ENCODE measurements at regions not wholly inside any gene's neighbourhood (a gene's known extent, or its start where the extent isn't known, plus 50 kb on each side); places are given as distances from the start of the nearest gene placed in this dataset.

DNA sequence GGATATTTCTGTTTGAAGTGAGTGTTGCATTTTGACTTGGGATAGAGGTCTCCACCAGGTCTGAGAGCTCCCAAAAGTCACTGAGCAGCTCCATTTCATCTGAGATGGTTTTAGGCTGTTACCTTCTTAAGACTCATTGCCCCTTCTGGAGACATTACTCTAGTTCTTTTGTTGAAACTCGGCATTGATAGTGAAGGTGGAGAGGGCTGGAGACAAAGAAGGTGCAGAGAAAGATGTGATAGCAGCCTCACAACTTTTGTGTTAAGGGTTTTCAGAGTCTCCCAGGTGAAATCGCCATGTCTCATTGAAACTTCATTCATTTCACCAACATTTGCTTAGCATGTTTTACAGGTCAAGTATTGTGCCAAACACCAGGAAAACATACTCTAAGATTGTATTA is 219.6 kb downstream of the INSIG2 start:
- H3K36me3 ChIP-seq (ENCODE audit: insufficient read depth, low read length) = no peaks in the 10 kb centered on the region
- H3K4me3 ChIP-seq (ENCODE audit: low read depth, low read length, poor library complexity, severe bottlenecking) = no peak overlapping the region
- no peaks in the 10 kb centered on the region for H3K9me2 ChIP-seq (ENCODE audit: low read depth, low read length)
- H3K79me2 ChIP-seq (ENCODE audit: insufficient read depth, low read length) = no peaks in the 10 kb centered on the region
- no peaks in the 10 kb centered on the region for H3F3A ChIP-seq (ENCODE audit: insufficient read depth, low read length)
- H4K20me1 ChIP-seq (ENCODE audit: insufficient read depth, low read length) = no peaks in the 10 kb centered on the region
- H3K9ac ChIP-seq (ENCODE audit: low read length) = no peak overlapping the region
- H3K9me3 ChIP-seq (ENCODE audit: low read length) = no peaks in the 10 kb centered on the region
- H3K27me3 ChIP-seq (ENCODE audit: insufficient read depth, low read length) = 0 out of 2 replicates have a peak, but pooled peaks cover 4% of the 10 kb centered on the region
- TF ChIP-seq EZH2 (IDR thresholded peaks at IDR 0.05; ENCODE audit: borderline replicate concordance, low read length) = no peak
- TF ChIP-seq, protein P1, sequence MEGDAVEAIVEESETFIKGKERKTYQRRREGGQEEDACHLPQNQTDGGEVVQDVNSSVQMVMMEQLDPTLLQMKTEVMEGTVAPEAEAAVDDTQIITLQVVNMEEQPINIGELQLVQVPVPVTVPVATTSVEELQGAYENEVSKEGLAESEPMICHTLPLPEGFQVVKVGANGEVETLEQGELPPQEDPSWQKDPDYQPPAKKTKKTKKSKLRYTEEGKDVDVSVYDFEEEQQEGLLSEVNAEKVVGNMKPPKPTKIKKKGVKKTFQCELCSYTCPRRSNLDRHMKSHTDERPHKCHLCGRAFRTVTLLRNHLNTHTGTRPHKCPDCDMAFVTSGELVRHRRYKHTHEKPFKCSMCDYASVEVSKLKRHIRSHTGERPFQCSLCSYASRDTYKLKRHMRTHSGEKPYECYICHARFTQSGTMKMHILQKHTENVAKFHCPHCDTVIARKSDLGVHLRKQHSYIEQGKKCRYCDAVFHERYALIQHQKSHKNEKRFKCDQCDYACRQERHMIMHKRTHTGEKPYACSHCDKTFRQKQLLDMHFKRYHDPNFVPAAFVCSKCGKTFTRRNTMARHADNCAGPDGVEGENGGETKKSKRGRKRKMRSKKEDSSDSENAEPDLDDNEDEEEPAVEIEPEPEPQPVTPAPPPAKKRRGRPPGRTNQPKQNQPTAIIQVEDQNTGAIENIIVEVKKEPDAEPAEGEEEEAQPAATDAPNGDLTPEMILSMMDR (IDR thresholded peaks at IDR 0.05; ENCODE audit: low read length) = no peak
- H3K4me1 ChIP-seq (ENCODE audit: insufficient read depth, low read length, severe bottlenecking) = no peaks in the 10 kb centered on the region
- no peak overlapping the region for H2AFZ ChIP-seq (ENCODE audit: low read length)
- H3K4me2 ChIP-seq (ENCODE audit: low read length) = no peak overlapping the region
- no peak overlapping the region for H3K27ac ChIP-seq (ENCODE audit: low read depth, low read length, poor library complexity, severe bottlenecking)

DNA sequence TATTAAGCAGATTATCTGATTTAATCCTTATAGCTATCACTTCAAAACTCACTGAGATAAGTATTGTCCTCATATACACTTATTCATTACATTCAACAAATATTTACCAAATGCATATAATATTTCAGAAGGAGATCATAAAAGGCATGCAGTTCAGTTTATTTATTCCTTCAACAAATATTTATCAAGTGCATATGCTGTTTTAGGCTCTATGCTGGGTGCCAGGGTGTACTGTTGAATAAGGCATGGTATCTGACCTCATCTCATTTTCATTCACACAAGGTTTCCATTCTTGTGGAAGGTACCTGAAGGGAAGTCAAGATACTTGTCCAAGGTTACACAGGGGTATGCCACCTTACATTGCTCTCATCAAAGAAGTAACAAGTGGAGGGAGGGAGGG is 213.0 kb downstream of the INSIG2 start:
- Histone ChIP-seq H2AFZ (ENCODE audit: low read length) (no peak overlapping the region), H3K4me3 (ENCODE audit: low read depth, low read length, poor library complexity, severe bottlenecking) (no peak overlapping the region), H3K9me2 (ENCODE audit: low read depth, low read length) (no peaks in the 10 kb centered on the region), H3K4me2 (ENCODE audit: low read length) (no peak overlapping the region), H3K36me3 (ENCODE audit: insufficient read depth, low read length) (no peaks in the 10 kb centered on the region), H3K9ac (ENCODE audit: low read length) (no peak overlapping the region), H3F3A (ENCODE audit: insufficient read depth, low read length) (no peaks in the 10 kb centered on the region), H3K27ac (ENCODE audit: low read depth, low read length, poor library complexity, severe bottlenecking) (no peak overlapping the region), H3K79me2 (ENCODE audit: insufficient read depth, low read length) (no peaks in the 10 kb centered on the region), H3K9me3 (ENCODE audit: low read length) (no peaks in the 10 kb centered on the region), H4K20me1 (ENCODE audit: insufficient read depth, low read length) (no peaks in the 10 kb centered on the region), H3K4me1 (ENCODE audit: insufficient read depth, low read length, severe bottlenecking) (no peaks in the 10 kb centered on the region), H3K27me3 (ENCODE audit: insufficient read depth, low read length) (no peaks in the 10 kb centered on the region)
- TF ChIP-seq, protein P1 (IDR thresholded peaks at IDR 0.05; ENCODE audit: low read length) = no peak
- TF ChIP-seq EZH2 (IDR thresholded peaks at IDR 0.05; ENCODE audit: borderline replicate concordance, low read length) = no peak

DNA sequence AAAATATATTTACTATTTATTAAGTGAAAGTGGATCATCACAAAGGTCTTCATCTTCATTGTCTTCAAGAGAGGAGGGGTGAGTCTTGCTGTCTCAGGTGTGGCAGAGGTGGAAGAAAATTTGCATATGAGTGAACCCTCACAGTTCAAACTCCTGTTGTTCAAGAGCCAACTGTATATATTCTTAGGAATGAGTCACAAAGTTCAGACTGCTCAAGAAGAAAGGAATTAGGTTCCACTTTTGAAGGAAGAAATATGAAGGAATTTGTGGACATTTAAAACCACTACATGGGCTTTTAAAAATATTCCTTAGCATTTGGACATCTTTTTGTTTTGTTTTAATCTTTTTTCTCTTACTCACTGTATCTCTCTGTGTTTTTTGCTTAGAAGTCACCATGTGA is 212.6 kb downstream of the INSIG2 start:
- no peaks in the 10 kb centered on the region for H3K9me3 ChIP-seq (ENCODE audit: low read length)
- H3K36me3 ChIP-seq (ENCODE audit: insufficient read depth, low read length) = no peaks in the 10 kb centered on the region
- no peak overlapping the region for H2AFZ ChIP-seq (ENCODE audit: low read length)
- H3K9me2 ChIP-seq (ENCODE audit: low read depth, low read length) = no peaks in the 10 kb centered on the region
- no peaks in the 10 kb centered on the region for H3K79me2 ChIP-seq (ENCODE audit: insufficient read depth, low read length)
- no peaks in the 10 kb centered on the region for H3K4me1 ChIP-seq (ENCODE audit: insufficient read depth, low read length, severe bottlenecking)
- no peaks in the 10 kb centered on the region for H3F3A ChIP-seq (ENCODE audit: insufficient read depth, low read length)
- no peak overlapping the region for H3K27ac ChIP-seq (ENCODE audit: low read depth, low read length, poor library complexity, severe bottlenecking)
- H3K4me2 ChIP-seq (ENCODE audit: low read length) = no peak overlapping the region
- no peaks in the 10 kb centered on the region for H3K27me3 ChIP-seq (ENCODE audit: insufficient read depth, low read length)
- H3K9ac ChIP-seq (ENCODE audit: low read length) = no peak overlapping the region
- TF ChIP-seq EZH2 (IDR thresholded peaks at IDR 0.05; ENCODE audit: borderline replicate concordance, low read length) = no peak
- TF ChIP-seq, protein P1 (IDR thresholded peaks at IDR 0.05; ENCODE audit: low read length) = no peak
- no peaks in the 10 kb centered on the region for H4K20me1 ChIP-seq (ENCODE audit: insufficient read depth, low read length)
- H3K4me3 ChIP-seq (ENCODE audit: low read depth, low read length, poor library complexity, severe bottlenecking) = no peak overlapping the region
